Islet of Langerhans (tissue), 1 donor: ENCODE measurements at regions not wholly inside any gene's neighbourhood (a gene's known extent, or its start where the extent isn't known, plus 50 kb on each side); places are given as distances from the start of the nearest gene placed in this dataset.
"Not testable (repeated sequence)": the region's sequence is repeated elsewhere in the genome, so short reads cannot be mapped to it uniquely, and the experiment has no call there.

Experiments
- FAIRE-seq: peaks from one replicate; lab custom pipeline; 2011; peaks lifted over from hg19 to GRCh38; lab: Jason Lieb, UNC

DNA sequence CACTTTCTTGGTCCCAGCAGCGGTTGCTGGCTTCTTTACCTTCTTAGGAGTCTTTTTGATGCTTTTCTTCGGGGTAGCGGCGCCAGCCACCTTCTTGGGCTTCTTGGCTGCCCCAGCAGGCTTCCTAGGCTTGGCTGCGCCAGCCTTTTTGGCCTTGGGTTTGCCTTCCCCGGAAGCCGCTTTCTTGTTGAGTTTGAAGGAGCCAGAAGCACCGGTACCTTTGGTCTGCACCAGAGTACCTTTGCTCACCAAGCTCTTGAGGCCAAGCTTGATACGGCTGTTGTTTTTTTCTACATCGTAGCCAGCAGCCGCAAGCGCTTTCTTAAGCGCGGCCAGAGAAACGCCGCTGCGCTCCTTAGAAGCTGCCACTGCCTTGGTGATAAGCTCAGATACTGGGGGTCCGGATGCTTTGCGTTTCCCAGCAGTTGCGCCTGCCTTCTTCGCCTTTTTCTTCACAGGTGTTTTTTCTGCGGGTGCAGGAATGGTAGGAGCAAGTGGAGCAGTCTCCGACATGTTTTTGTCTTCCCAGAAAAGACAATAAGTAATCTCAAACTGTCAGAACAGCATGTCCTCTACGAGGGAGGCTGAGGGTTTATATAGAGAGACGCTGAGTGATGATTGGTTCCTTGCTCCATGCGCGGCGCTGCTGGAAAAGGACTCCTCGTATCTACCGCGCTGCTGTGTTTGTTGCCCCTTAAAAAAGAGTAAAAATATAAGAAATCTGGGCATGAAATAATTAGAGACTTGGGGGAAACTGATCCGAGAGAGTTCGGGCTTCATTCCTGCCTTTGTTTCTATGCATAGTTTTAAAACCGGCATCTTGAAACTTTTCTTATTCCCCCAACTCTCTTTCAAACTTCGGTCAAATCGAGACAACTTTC lies 130.3 kb upstream of the BTN3A2 start:
- no peak for FAIRE-seq

DNA sequence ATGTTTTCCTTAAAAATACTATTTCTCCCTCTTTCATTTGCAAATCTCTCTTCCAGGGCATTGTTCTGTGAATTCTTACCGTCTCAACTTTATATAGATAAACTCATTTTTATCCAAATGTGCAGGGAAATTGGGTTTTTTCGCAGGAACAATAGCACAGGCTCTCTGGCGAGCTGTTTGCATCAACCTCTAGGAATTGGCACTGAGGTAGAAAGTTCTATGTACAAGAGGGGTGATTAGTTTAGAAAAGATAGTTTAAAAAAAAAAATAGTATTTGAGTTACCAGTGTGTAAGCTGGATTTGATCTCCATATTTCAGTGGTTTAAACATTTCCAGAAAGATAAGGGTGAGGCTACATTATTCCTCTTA lies 129.7 kb upstream of the BTN3A2 start:
- FAIRE-seq, result no peak

- not testable (repeated sequence) for FAIRE-seq
These were observed 125.6 kb upstream of the BTN3A2 start for GRCh38 chr6:26239415-26239814.

GRCh38 chr6:26240157-26241032 lies 124.6 kb upstream of the BTN3A2 start:
- FAIRE-seq, result no peak

DNA sequence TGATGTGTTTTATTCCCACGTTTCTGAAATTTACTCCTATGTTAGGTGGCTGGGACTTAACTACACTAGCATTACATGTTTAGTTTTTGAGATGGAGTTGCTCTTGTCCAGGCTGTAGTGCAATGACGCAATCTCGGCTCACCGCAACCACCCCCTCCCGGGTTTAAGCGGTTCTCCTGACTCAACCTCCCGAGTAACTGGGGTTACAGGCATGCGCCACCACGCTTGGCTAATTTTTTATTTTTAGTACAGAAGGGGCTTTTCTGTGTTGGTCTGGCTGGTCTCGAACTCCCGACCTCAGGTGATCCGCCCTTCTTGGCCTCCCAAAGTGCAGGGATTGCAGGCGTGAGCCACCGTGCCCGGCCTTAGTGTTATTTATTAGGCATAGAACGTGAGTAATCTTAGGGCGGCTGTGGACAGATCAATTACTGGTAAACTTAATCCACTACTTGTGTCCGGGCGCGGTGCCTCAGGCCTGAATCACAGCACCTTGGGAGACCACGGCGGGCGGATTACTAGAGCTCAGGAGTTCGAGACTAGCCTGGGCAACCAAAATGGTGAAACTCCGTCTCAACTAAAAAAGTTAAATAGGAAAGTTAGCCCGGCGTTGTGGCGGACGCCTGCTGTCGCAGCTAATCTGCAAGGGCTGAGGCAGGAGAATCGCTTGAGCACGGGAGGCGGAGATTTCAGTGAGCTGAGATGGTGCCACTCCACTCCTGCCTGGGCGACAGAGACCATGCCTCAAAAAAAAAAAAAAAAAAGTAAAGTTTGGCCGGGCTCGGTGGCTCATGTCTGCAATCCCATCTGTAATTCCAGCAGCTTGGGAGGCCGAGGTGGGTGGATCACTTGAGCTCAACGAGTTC lies 123.7 kb upstream of the BTN3A2 start:
- no peak for FAIRE-seq

DNA sequence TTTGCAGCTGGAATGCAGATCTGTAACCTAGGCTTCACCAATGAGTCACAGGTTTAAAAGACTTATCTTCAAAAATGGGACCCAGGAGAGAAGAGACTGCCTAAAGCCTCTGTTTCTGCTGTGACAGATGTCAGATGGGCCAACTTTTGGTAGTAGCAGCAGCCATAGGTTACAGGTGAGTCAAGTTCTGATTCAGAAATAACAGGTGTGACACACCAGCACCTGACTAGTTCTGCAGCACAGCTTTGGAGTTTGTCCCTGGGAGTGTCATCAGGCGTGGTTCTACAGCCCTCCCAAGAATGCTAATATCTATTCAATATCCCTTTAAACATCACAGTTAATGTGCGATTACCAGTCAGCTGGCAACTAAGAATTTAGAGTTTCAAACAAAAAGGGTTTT lies 121.9 kb upstream of the BTN3A2 start:
- FAIRE-seq, result no peak

DNA sequence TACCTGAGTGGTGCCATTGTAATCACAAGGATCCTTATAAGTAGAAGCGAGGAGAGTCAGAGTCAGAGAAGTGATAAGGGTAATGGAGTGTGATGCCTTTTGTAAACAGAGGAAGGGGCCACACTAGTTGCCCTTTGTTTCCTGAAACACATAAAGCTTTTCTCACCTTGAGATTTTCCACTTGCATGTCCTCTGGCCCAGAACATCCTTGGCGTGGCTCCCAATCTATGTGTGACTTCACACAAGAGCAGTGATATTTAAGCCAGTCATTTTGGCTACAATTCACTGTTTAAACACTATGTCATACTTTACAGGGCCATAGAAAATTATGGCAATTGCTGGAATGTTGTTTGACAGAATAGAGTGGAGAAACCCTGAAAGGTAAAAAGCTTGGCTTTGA lies 121.2 kb upstream of the BTN3A2 start:
- FAIRE-seq, result no peak

GRCh38 chr6:26246058-26246457 lies 118.9 kb upstream of the BTN3A2 start:
- FAIRE-seq, result no peak

DNA sequence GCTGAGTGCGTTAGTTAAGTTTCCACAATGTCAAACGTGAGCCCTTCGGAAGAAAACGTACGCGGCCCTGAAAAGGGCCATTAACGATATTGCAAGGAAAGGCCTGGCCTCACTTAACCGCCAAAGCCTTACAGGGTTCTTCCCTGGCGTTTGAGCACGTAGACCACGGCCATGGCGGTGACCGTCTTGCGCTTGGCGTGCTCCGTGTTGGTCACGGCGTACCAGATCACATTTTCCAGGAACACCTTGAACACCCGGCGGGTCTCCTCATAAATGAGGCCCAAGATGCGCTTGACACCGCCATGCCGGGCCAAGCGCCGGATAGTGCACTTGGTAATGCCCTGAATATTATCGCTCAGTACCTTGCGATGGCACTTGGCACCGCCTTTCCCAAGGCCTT lies 118.4 kb upstream of the BTN3A2 start:
- FAIRE-seq, result no peak

- no peak for FAIRE-seq
These were observed 115.4 kb upstream of the BTN3A2 start for GRCh38 chr6:26249707-26249956.

DNA sequence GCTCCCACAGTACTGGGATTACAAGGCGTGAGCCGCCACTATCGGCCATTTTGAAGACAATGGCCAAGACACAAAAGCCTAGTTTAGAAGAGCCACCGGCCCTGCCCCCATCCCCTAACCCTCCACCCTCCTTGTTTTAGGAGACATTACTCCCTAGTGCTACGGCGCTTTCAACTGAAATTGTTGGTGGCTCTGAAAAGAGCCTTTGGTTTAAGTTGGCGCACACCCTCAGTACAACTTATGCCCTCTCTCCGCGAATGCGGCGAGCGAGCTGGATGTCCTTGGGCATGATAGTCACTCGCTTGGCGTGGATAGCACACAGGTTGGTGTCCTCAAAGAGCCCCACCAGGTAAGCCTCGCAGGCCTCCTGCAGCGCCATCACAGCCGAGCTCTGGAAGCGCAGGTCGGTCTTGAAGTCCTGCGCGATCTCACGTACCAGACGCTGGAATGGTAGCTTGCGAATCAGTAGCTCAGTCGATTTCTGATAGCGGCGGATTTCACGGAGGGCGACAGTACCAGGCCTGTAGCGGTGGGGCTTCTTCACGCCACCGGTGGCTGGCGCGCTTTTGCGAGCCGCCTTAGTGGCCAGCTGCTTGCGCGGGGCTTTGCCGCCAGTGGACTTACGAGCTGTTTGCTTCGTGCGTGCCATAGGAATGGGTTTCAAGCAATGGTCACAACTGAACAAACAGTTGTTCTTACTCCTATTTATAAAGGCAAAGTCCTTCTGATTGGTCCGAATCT lies 114.9 kb upstream of the BTN3A2 start:
- no peak for FAIRE-seq

GRCh38 chr6:26250698-26251044 lies 114.3 kb upstream of the BTN3A2 start:
- FAIRE-seq, result no peak

- no peak for FAIRE-seq
These were observed 113.5 kb upstream of the BTN3A2 start for GRCh38 chr6:26251354-26252076.

DNA sequence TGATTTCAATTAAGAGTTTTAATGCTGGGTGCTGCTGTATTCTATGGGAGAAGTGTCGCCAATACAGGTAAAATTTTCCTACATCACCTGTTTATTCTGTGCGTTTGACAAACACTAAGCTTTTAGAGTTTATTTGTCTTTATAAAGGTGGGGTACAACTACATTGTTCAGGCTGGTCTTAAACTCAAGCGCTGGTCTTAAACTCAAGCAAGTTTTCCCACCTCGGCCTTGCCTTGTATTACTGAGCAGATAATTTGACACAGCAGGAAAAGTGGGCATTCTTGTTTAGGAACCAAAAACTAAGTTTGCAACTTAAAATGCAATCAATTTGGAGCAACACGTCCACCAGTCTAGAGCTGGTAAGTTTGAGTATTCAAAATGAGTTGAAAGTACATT lies 112.9 kb upstream of the BTN3A2 start:
- no peak for FAIRE-seq

- no peak for FAIRE-seq
These were observed 110.3 kb upstream of the BTN3A2 start for GRCh38 chr6:26254724-26255123.

DNA sequence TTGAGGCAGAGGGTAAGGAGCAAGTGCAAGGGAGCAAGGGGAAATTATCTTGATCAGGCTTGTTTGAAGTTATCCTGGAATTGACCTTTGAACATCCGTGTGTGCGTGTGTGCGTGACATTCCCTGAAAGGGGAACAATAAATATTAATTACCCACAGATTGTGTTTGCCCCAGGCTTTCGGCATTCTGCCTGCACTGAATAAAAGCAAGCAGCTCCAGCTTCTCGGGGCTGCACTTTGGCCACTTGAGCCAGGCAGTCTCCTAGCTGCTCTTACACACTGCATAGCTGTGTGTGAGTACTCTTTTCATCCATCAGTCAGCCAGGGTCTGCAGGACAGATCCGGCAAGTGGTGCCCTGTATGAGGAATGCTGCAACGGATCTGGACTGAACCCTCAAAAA lies 107.7 kb upstream of the BTN3A2 start:
- no peak for FAIRE-seq

DNA sequence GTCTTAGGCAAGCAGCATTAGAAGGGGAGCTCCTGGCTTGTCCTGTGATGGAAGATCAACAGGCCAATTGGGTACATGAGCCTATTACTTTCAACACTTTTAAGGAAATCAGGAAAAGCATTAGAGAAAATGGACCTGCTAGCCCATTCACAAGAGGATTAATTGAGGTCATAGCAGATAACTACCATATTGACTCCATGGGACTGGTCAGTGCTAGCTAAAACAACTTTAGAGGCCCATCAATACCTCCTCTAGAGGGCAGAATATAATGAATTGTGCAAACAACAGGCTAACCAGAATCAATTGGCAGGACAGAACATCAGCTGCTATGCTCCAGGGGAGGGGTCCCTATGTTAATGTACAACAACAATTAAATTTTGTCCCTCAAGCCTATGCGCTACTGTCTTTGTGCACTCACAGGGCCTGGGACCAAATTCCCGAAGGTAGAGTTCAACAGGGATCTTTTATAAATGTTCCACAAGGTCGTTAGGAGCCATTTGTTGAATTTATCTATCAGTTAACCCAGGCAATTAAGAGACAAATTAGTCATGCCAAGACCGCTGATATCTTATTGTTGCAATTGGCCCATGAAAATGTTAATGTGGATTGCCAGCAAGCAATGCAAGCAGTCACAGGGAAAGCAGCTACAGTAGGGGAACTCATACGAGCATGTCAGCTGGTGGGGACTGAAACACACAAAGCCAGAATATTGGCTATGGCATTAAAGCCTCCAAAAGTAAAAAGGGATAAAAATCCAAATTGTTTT lies 106.6 kb upstream of the BTN3A2 start:
- FAIRE-seq, result no peak

DNA sequence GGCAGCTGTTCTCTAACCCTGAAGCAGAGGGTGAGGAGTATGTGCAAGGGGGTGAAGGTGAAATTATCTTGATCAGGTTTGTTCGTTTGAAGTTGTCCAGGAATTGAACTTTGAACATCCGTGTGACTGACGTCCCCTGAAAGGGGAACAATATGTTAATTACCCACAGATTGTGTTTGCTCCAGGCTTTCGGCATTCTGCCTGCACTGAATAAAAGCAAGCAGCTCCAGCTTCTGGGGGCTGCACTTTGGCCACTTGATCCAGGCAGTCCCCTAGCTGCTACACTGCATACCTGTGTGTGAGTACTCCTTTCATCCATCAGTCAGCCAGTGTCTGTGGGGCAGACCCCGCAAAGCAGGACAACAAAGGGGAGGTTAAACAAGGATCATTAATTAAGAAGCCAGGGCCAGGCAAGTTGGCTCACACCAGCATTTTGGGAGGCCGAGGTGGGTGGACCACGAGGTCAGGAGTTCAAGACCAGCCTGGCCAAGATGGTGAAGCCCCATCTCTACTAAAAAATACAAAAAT lies 104.8 kb upstream of the BTN3A2 start:
- no peak for FAIRE-seq

DNA sequence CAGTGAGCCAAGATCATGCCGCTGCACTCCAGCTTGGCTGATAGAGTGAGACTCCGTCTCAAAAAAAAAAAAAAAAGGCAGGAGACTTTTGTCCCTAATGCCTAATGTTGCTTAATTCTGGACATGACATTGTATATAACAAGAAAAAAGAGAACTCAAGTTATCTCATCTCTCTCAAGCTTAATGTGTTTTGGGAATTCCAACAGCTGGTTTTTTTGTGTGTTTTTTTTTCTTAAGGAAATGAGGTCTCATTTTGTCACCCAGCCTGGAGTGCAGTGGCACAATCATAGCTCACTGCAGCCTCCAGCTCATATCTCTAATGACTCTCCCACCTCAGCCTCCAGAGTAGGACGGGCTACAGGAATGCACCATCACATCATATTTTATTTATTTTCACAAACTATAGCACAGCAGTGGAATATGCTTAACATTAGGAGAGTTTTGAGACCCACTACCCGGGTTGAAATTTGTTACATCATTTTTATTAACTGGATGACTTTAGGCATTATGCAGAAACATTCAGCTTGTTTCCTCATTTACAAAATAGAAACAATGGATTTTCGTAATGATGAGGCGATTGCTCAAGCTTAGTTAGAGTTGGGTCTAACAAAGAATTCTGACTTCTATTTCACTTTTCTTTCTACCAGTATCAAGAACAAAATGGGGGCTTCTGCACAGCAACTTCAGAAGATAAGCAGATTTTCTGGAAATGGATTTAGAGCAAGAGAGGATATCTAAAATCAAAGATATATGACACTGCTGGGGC lies 104.1 kb upstream of the BTN3A2 start:
- no peak for FAIRE-seq

GRCh38 chr6:26264547-26264946 lies 100.5 kb upstream of the BTN3A2 start:
- no peak for FAIRE-seq
